HEK293T (cell line): ENCODE measurements at regions not wholly inside any gene's neighbourhood (a gene's known extent, or its start where the extent isn't known, plus 50 kb on each side); places are given as distances from the start of the nearest gene placed in this dataset.

Source experiments
- ELF4 ChIP-seq: fragments of 450-650 bp; IDR thresholded peaks from 2 replicates; pipeline ENCODE4 v1.6.1; 2017; ENCODE audit warnings: antibody characterized with exemption
- FOXK2 ChIP-seq: fragments of 450-650 bp; IDR thresholded peaks from 2 replicates; pipeline ENCODE4 v1.6.1; 2016; ENCODE audit warnings: mild to moderate bottlenecking
- HDGF ChIP-seq: fragments of 450-650 bp; IDR thresholded peaks from 2 replicates; pipeline ENCODE4 v1.6.1; 2017; ENCODE audit warnings: antibody characterized with exemption, borderline replicate concordance
- L3MBTL2 ChIP-seq: fragments of 450-650 bp; conservative IDR thresholded peaks from 2 replicates; pipeline ENCODE4 v1.6.1; 2016; ENCODE audit warnings: mild to moderate bottlenecking
- LEF1 ChIP-seq: fragments of 450-650 bp; IDR thresholded peaks from 2 replicates; pipeline ENCODE4 v1.6.1; 2017; ENCODE audit warnings: mild to moderate bottlenecking, borderline replicate concordance
- TARDBP ChIP-seq: fragments of 450-650 bp; IDR thresholded peaks from 2 replicates; pipeline ENCODE4 v1.6.1; 2016
- ZNF384 ChIP-seq: fragments of 450-650 bp; IDR thresholded peaks from 2 replicates; pipeline ENCODE4 v1.6.1; 2016
- TF ChIP-seq, protein P1 (sequence below): fragments of 450-650 bp; IDR thresholded peaks from 2 replicates; pipeline ENCODE4 v1.6.1; 2016

DNA sequence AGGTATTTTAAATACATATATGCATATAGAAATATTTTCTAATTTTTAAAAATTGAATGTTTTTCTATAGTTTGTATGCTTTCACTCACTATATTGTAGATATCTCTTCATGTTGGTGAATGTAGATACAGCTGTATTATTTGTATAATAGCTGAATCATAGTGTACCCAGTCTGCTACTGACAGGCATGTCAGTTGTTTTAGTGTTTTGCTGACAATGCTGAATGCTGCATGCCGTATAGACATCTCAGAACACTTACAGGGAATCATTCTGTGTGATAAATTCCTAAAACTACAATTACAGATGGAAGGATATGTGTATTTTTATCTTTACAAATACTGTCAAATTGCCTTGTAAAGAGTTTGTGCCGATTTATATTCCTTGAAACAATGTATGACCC is 175.4 kb downstream of the SIM1 start:
- TF ChIP-seq ELF4, result no peak
- TF ChIP-seq ZNF384, result no peak
- TF ChIP-seq LEF1, result no peak
- TF ChIP-seq TARDBP, result no peak
- TF ChIP-seq FOXK2, result no peak
- TF ChIP-seq, protein P1, sequence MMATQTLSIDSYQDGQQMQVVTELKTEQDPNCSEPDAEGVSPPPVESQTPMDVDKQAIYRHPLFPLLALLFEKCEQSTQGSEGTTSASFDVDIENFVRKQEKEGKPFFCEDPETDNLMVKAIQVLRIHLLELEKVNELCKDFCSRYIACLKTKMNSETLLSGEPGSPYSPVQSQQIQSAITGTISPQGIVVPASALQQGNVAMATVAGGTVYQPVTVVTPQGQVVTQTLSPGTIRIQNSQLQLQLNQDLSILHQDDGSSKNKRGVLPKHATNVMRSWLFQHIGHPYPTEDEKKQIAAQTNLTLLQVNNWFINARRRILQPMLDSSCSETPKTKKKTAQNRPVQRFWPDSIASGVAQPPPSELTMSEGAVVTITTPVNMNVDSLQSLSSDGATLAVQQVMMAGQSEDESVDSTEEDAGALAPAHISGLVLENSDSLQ, result no peak
- TF ChIP-seq L3MBTL2, result no peak
- TF ChIP-seq HDGF, result no peak
